GM18858 (cell line): ENCODE measurements at regions not wholly inside any gene's neighbourhood (a gene's known extent, or its start where the extent isn't known, plus 50 kb on each side); places are given as distances from the start of the nearest gene placed in this dataset.
A peak's percentile ranks its signal among the peaks of the same experiment; 100 is the strongest.
"Not testable (repeated sequence)": the region's sequence is repeated elsewhere in the genome, so short reads cannot be mapped to it uniquely, and the experiment has no call there.

Source experiments
- ATAC-seq: cut with Tn5 transposase; IDR thresholded peaks from one replicate; pipeline ENCODE4 v1.9.1; 2021; ENCODE audit not compliant: unreplicated experiment

DNA sequence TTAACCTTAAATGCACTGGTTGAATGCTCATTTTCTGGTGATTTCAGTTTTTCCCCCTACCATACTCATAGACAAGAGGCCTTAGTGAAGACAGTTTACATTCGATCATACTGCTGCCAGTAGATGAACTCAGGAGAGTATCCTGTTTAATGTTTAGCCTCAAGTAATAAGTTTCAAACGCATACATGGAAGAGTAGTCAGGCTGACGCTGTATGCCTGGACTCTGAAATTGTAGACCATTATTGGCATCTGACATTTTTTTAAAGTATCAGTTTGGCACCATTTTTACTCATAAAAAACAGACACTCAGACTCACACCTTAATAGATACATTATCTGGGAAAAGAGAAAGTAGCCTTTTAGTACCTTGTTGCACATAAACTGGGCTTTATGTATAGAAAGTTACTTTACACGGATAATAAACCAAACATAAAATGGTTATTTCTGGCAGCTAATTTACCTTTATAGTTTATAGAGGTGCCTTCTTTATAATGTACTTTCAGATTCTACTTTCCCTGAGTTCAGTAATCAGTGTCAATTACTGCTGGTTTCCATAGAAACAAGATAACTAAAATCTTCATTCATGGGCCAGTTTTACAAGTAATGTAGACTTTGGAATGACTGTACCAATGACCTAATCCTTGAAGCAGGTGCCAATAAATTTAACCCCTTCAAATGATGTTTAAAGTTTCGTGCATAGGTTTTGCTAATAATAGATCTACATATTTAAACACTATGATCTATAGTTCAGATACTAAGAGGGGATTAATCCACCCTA lies 183.8 kb upstream of the ITGA1 start:
- no peak for ATAC-seq

DNA sequence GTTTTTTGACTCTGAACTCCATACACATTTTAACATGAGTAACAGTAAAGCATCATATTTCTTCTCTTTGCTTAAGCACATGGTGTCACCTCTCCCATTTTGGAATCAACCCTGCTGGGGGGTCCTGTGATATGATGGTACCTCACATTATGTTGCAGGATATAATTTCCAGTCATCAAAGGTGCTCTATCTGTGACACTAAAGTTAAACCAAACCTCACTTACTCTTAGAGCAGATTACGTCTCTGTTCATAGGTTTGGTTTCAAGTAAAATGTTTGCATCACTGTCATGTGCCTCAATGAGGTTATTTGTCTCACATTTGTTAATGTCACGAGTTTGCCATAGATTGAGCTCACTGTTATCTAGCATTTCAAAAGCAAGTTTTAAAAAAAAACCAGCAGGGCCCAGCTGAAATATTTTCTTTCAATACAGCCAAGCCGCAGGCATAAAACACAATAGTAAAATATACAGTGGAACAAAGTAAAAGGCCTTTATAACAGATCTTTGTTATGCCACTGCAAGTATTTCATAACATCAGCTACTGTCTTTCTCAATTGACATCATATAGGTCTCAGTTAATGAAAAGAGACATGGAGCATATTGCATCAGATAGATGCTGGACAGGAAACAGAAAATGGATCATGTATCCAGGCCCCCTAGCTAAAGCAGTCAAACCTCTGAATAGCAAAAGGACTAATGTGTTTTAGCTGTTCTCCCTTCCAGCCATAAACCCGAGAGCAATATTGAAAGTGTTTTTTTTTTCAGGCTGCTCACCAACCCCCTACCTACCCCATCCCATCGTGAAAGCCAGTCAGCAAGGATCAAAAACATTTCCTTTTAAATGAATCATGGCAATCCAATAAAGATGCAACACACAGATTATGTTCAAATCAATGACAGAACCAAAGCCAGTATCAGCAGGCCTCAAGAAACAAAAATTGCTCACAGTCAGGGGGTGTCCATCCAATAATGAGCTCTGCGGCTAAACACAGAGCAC lies 182.1 kb upstream of the ITGA1 start:
- no peak for ATAC-seq

DNA sequence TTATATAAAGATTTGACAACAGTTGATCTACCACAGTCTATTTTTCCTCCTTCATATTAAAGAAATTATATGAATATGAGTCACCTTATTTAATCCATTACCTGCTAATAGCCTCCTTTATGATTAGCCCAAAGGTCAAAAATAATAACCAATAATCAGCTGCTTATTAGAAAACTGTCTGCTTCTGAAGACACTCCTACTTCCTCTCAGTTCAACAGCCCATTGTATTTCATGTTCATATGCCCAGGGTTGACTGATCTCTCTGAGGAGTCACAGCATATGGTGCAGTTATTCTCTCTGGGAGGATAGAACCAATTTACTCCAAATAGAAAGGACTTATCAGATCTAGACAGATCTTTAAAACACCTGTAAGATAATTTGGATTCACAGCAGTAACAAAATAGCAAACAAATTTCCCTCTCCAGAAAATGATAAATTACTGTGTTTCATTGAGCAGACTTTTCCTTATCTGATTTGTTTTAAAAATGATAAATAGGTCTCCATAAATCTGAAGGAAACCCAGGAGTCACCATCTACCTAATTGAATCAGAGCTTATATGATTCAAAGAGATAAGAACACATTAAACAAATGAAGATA lies 180.4 kb upstream of the ITGA1 start:
- ATAC-seq, result no peak

DNA sequence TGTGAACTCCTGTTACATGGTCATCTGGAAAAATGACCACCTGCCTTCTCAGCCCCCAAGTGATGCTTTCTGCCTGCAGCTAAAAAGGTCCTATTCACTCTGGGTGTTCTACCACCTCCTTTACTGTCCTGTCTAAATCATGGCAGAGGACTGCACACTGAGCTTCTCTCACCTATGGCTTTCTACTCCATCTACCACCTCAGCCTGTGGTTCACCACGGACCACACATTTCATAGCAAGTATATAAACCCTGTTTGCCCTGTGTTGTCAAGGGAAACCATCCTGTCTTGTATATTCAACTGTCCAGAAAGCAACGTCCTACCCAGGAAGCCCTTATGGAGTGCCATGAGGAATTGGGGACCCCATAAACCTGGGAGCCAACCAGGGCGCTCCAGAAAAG lies 167.4 kb upstream of the ITGA1 start:
- no peak for ATAC-seq

DNA sequence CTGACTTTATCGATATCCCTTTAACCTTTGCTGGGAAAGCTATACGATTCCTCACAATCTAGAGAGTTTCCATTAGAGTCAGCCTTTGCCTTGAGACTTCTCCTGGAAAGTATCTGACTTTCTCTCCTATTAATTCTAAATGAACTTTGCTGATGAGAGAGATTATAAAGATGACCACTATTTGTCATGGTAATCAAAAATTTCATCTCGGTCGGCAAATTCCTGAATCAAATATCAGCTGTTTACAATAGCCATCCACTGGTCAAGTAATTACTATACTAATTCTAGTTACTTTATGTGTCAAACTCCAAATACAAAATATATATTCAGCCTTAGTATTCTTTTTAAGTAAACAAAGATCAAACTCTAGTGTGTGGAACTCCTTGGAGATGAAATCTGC lies 164.4 kb upstream of the ITGA1 start:
- no peak for ATAC-seq

DNA sequence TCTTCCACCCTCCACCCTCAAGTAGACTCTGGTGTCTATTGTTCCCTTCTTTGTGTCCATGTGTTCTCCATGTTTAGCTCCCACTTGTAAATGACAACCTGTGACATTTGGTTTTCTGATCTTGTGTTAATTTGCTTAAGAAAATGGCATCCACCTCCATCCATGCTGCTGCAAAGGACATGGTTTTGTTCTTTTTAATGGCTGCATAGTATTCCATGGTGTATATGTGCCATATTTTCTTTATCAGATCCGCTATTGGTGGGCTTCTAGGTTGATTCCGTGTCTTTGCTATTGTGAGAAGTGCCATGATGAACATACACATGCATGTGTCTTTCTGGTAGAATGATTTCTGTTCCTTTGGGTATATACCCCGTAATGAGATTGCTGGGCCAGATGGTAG lies 163.4 kb upstream of the ITGA1 start:
- no peak for ATAC-seq

DNA sequence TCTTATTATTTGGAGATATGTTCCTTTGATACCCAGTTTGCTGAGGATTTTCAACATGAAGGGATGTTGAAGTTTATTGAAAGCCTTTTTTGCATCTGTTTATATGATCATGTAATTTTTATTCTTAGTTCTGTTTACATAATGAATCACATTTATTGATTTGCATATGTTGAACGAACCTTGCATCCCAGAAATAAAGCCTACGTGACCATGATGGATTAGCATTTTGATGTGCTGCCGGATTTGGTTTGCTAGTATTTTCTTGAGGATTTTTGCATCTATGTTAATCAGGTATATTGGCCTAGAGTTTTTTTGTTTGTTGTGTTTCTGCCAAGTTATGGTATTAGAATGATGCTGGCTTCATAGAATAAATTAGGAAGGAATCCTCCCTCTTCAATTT lies 161.4 kb upstream of the ITGA1 start:
- ATAC-seq, result no peak

DNA sequence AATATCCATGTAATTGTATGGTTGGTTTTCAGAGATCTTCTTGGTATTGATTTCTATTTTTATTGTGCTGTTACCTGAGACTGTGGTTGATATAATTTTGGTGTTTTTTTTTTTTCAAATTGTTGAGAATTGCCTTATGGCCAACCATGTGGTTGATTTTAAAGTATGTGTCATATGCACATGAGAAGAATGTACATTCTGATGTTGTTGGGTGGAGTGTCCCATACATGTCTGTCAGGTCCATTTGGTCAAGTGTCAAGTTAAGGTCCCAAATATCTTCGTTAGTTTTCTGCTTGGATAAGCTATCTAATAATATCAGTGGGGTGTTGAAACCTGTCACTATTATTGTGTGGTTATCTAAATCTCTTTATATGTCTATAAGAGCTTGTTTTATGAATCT lies 160.0 kb upstream of the ITGA1 start:
- no peak for ATAC-seq

DNA sequence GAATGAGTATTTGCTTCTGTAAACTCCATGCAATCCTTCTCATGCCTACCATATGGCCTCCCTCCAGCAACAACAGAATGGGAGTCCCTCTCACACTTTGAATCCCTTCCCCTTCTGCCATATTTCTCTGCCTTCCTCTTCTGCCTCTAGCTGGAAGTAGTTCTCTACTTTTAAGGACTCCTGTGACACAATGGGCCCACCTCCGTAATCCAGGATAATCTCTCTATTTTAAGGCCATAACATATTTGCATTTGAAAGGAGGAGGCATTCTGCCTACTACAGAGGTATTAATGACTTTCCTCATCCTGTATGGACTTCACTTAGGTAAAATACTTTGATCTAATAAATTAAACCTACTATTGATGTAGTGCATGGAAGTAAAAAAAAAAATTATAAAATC lies 155.4 kb upstream of the ITGA1 start:
- no peak for ATAC-seq

DNA sequence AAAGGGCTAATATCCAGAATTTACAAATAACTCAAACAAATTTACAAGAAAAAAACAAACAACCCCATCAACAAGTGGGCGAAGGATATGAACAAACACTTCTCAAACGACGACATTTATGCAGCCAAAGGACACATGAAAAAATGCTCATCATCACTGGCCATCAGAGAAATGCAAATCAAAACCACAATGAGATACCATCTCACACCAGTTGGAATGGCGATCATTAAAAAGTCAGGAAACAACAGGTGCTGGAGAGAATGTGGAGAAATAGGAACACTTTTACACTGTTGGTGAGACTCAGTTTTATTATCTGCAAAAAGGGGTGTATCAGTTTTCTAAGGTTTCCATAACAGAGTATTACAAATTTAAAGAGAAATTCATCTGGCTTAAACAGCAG lies 153.5 kb upstream of the ITGA1 start:
- ATAC-seq, result not testable (repeated sequence)

DNA sequence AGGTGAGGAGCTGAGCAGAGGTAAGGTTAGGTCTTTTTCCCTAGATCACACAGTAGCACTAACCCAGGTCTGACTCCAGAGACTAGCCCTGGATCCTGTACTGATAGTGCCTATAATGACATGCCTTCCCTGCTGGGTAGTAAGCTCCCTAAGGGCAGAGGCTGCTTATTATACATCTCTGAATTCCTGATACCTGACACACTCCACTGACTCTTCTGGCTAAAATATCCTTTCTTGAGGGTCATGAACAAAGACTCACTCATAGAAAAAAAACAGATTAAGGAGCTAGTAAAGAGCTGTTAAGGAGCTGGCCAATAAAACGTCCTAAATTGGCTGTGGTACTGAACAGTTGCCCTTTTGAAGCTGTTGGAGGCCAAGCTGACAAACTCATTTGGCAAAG lies 149.0 kb upstream of the ITGA1 start:
- no peak for ATAC-seq

DNA sequence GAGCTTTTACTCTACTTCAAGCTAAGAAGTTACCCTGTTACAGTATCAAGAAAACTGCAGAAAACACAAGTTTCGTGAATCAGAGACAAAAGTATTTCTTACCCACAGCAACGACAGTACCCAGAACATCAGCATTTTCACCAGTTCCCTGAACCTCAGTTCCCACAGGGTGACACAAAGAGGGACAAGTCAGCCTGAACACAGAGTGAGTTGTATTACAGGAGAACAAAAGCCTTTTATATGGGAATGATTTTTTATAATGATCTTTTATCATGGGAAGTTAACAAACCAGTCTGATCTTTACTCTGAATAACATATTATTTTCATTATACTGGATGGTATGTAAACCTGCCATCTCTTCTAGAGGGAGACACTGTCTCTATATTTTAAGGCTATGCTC lies 139.0 kb upstream of the ITGA1 start:
- no peak for ATAC-seq

DNA sequence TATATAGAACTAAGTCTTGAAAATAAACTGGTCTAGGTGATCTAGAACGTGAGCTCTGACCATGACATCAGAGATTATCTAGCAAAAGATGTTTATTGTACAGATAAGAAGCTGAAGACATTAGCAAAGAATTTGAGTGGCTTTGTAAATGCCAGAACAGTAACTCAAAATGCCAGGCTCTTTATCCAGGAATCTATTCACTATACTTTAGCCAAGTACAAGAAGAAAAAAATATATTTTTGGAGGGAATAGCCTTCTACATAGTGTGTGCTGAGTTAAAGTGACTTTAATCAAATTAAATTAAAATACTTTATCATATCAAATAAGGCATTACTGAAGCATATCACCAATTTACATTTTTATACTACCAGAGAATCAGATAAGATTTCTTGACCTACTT lies 132.6 kb upstream of the ITGA1 start:
- ATAC-seq, result no peak

DNA sequence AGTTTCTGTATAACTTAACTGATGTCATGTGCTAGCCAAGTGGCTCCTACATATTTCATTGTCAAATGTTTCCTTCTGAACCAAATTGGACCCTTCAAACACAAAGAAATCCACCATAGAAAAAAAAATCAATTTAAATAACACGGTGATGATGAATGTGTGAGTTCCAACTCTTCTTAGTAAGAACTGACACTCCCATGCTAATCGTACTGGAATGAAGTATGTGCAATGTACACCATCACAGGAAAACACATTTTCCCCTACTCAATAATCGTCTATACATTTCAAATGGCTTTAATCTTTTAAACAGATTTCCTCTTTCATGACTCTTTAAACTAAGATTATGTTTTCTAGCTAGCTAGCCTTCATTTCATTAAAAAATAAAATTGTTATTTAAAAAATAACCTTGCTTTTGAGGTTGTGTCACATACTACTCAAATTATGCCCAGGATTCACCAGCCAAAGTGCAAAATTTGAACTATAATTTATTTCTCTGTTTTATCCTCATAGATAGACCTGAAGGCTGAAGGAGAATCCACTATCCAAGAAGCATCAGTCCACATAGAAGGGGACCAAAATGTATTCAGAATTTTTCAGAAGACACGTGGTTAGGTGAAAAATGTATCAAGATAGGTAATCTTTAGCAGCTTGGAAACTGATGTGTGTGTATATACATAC lies 131.0 kb upstream of the ITGA1 start:
- no peak for ATAC-seq

DNA sequence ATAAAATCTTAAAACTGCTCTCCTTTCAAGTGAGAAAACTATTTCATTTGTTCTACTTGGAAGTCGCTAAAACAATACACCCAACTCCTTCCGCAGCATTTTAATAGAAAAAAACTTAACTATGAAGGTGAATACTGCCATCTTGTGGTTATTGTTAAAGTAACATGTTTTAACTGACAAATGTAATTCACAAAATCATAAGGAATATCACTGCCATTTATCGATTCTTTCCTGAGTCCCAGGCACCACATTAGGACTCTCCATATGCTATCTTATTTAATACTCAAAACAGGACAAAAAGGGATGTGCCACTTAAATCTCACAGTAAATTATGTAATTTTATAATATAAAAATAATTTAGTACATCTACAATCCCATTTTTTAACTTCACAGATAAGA lies 130.5 kb upstream of the ITGA1 start:
- peak; percentile 51 for ATAC-seq

DNA sequence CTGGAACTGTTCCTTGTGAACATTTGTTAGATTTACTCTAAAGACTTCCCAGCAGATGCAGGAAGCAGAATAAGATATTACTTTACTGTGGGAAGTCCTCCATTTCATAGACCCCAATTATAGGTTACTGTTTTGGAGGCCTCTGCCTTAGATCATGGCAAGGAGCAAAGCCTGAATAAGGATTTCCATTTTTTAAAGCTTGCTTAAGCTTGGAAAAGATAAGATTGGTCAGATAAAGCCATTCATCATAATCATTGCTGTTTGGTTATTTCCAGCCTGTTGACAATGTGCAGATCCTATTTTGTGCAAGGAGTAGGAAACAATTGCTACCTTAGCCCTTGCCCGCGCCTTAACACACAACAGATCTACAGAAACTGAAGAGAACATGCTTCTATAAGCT lies 129.5 kb upstream of the ITGA1 start:
- no peak for ATAC-seq

DNA sequence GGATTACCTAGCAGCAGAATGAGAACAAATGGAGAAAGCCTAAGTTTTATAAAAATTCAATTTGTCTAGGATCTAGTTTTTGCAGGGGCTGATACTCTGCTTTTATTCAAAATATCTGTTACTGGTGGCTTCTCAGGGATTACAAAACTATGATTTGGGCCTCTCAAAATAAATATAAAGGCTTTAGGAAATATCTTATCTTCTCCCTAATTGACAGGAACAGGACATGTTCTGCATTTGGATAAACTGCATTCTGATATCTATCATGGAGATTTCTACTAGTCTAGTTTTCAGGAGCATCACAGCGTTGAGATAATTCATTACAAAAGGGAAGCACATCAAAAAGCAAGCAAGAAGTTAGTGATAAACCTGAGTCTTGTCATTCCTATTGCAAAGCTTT lies 127.1 kb upstream of the ITGA1 start:
- ATAC-seq, result no peak

DNA sequence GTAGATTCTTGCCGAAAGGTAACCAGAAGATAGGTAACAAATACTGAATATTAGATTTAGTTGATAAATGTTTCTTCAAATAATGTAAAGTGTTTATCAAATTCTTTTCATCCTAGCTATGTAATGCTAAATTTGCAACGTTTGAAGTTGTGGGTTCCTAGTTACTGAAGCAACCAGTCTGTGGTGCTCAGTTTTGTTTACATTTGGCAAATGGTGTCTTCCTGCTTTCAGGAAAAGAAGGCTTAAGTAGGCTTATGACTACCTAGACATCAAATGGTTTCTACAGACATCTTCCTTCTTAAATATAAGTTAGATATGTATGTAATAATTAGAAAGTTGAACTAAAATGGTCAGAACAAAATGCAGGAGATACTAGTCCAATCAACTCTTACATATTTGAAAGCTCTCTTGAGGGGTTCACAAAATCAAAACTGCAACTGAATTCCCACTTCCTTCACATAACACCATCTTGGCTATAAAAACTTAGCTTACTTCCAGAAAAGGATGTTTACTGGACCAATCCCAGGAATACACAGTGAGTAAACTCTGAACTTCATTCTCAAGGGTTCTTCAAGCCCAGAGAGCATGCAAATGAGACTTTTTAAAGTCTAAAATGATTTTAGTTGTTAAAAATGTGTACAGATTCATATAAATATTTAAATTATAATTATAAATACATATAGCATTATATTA lies 125.7 kb upstream of the ITGA1 start:
- no peak for ATAC-seq

DNA sequence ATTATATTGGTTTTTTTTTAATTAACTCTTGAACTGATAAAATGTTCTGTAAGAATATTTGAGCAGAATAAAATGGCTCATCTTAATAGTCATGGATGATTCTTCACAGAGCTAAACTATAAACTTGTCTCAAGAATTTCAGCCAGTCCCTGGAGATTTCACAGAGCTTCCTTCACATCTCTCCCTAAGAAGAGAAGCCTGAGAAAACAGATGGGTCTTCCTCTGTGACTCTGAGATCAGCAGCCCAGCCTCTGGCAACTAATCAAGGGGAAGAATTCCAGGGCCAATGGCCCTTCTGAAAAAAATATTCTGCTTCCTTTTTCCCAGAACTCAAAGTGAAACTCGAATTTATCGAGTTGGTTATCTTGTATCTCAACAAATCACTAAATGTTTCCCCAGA lies 122.2 kb upstream of the ITGA1 start:
- ATAC-seq, result no peak

DNA sequence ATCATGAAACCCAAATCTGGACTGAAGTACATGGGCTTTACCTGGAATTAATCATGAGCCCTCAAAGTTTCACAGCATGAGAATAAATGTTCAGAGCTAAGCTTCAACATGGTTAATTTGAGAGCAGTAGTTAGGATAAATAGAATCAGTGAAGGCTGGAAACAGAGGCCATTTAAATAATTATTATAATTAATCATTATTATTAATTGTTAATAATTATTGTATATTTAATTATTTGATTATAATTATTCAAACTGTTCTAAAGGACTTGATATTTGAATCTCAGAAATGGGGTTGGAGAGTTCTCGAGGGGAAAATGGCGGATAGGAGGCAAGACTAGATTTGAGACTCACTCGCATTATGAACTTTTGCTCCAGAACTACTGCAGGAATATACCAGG lies 119.6 kb upstream of the ITGA1 start:
- no peak for ATAC-seq
